ENCODE measurements at regions not wholly inside any gene's neighbourhood (a gene's known extent, or its start where the extent isn't known, plus 50 kb on each side); places are given as distances from the start of the nearest gene placed in this dataset.
A peak's percentile ranks its signal among the peaks of the same experiment; 100 is the strongest.

DNA sequence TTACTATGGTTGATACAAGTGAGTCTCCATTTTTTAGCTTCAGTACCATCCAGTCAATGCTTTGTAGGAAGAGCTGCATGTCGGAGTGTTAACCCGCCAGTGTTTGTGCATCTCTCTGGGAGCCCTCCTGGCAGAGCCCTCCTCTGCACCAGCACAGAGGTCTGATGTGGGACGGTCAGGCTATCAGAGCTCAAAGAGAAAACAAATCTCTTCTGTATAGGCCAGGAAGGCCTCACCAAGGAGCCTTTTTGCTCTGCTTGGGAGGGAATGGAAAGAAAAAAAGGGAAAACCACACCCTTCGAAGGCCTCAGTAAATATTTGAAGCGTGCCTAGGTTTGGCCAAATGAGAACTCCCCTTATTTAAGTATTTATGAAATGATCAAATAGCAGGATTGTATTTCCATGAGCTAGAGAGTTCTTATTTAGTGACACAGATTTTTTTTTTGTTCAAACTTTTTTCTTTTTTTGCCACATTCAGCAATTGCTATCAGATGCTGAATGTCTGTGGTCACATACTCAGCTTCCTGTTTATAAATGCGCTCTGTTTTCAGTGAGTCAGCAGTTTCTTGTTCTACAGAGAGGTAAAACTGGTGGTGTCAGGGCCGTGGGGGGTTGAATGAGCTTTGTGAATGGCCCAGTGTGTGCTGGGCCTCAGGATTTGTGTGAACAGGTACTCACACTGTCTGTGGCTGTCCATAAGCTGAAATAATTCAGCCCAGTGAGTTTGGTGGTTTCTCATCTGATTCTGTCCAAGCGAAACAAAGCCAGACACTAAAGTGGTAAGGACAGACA, 226.6 kb downstream of the SNX18 start:
- DNase-seq (ENCODE audit: low read depth) = peak; percentile 95

DNA sequence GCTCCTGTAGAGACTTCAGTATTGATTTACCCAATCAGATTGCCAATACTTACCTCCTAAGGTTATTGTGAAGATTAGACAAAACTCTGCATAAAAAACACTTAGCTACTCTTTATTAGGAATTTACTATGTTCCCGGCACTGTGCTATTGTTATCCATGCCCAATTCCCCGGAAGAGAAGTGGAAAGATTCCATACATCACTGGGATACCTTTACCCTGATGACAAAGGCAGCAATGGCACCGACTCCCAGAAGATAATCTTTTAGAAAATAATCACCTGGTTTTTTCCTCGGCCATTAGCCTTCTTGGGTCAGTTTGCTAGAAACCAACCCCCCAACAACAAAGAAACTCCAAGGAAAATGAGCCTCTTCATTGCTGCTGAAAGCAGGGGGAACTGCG, 226.0 kb downstream of the SNX18 start:
- no peak for DNase-seq (ENCODE audit: low read depth)

DNA sequence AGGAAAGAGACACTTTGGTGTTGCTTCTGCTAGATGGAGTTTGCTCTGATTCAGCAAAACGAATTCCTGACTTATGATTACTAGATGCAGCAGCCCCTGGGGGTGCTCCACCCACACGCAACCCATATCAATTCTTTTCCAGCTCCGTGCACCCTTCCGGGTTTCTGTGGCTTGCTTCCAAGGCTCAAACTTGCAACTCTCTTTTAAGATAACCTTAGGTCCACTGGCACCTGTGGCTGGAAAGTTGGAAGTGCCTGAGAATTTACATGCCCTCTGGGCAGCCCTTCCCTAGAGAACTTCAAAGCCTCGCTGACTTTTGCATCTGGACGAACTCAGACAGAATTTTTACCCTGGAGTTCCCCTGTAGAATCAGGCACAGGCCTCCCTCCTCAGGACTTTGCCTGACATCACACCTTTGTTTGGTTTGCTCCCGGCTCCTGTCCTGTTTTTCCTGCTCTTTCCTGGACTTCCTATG, 224.9 kb downstream of the SNX18 start:
- DNase-seq (ENCODE audit: low read depth) = peak; percentile 26

DNA sequence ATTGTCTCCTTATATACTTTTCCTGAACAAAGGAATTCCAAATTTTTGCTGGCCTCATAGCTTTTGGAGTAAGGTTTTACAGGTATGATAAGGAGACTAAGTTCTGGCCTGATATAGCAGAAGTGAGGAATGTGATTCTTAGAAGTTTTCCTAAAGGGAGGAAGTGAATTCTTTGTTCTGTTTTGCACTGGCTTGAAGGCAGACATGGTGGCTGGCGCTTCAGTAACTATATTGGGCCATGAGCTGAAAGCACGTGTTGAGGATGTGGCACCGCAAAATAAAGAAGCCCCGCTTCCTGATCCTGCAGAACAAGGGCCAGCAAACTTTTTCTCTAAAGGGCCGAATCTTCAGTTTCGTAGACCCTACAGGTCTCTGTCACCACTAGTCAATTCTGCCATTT, 224.2 kb downstream of the SNX18 start:
- DNase-seq (ENCODE audit: low read depth) = no peak

DNA sequence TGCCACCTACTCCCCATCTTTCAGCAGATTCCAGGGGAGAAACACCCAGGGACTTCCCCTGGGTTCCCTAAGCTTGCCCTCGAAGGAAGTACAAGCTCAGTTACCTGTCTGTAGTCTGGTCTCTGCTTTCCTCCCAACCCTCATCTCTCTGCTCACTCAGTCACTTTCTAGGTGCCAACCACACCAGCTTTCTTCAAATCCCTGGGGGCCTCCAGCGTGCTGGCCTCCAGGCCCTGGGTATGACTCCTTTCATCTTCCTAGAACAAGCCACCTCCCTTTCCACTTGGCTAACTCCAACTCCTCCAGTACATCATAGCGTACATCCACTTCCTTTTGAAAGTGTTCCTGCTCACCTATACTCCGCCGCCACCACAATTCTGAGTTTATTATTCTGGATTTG, 222.6 kb downstream of the SNX18 start:
- DNase-seq (ENCODE audit: low read depth) = no peak

DNA sequence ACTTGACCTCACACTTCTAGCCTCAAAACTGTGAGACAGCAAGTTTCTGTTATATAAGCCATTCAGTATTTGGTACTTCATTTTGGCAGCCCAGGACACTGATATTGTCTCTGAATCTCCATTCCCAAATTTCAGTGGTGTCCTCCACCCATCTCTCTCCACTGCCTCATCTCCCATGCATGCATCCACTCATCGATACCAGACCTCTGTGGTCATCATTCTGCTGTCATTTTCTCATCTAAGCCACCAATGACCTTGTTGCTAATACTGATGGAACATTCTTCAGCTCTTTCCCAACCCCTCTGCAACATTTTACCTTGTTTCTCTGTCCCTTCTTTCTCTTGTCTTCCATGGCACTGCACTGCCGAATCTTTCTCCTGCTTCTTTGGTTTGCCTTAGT, 221.8 kb downstream of the SNX18 start:
- DNase-seq (ENCODE audit: low read depth) = no peak

DNA sequence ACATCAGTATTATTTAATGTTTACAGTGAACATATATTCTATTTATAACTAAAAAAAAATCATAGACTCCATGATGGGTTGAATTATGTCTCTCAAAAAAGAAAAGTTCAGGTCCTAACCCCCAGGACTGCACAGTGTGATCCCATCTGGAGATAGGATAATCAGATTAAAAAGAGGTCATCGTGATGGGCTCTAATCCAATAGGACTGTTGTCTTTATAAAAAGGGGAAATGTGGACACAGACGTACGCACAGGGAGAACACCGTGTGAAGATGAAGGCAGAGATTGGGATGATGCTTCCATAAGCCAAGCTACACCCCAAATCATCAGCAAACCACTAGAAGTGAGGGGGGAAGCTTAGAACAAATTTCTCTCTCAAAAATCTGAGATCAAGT, 221.4 kb downstream of the SNX18 start:
- no peak for DNase-seq (ENCODE audit: low read depth)

DNA sequence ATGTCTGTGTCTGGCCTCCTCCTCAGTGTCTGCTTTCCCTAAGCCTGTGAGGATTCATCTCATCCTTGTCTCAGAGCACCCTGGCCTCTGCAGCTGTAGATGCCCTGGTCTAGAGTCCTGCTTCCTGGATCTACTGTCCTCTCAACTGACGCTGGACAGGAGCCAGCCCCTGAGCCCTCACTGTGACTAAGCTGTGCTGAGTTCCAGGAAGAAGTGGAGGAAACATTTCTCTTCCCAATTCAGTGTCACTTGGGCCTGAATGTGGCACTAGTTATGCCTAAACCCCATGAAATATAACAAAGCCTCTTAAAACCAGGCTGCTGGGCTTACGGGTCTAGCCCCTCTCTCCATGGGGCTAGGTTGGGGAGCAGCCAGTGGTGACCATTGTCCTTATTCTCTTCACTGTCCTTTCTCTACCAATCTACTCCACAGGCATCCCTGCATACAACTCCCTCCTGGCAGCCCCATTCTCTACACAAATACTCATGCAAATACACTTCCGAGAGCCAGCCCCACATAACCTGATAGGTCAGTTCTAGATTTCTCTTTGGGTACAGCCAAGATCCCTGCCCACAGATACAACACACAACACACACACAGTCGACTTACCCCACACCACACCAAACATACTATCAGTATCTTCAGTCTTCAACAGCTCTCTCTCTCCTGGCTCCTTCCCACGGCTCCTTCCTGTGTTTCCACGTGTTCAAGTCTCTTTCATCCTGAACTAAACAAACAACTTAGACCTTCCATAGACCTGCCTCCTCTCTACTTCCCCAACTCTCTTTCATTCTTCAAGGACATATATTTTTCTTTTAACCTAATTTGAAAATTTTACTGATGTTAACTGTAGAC, 220.8 kb downstream of the SNX18 start:
- DNase-seq (ENCODE audit: low read depth) = peak; percentile 78

DNA sequence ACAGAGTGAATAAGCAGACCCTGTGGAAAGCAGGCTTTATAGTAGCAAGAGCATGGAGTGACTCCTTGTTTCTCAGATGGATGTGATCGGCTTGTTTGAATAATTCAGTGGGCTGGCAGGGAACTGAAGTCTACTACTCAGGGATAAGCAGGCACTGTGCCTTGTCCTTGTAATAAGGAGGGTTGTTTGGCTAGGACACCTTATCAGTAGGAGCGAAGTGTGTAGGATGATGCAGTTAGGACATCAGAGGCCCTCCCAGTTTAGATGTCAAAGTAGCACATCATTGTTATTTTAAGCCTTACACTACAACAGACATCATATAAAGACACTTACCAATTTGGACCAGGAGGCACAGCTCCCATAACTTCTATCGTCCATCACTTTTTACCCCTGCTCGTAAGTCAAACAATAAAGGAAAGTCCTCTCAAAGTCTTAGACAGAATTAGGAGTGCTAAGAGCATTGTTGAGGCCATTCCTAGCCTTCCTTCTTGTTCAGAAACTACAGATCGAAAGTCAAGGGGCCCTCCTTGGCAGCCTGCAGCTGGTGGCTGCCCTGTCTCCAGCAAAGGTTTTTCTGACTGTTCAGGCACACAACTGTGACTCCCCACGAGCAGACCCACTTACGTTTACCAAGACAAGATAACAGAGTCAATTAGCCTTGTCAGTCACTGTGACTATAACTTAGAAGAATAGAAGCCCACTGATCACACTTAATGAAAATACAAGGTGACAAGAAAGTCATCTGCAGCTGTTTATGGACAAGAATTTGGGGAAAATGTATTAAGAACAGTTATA, 218.6 kb downstream of the SNX18 start:
- no peak for DNase-seq (ENCODE audit: low read depth)

DNA sequence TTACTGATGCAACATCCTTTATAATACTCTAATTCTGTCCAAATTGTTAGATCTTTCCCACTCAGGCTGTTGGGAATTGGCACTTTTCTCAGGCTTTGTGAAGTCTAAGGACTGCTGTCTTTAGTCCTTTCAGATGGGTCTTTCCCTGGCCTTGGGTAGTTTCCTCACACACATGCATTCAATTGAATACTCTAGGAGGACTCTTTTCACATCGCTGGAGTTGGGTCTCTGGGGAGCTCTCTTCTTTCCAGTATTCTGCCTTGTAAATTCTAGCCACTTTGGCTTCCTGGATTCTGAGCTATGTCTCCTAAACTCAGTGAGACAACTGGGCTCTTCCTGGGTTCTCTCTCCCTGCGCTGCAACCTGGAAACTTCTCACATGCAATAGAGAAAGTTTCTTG, 215.5 kb downstream of the SNX18 start:
- no peak for DNase-seq (ENCODE audit: low read depth)

DNA sequence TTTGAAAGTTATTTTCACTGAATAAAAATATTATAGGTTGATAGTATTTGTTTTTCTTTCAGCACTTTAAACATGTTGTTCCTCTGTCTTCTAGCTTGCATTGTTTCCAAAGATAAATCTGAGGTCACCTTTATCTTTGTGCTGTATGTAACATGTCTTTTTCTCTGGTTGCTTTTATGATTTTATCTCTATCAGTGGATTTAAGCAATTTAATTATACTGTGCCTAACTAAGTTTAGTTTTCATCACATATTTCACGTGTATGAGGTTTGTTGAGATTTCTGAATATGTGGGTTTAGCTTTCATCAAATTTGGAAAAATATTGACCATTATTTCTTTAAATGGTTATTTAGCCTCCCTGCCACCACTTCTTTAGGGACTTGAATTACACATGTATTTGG, 214.5 kb downstream of the SNX18 start:
- DNase-seq (ENCODE audit: low read depth) = no peak

DNA sequence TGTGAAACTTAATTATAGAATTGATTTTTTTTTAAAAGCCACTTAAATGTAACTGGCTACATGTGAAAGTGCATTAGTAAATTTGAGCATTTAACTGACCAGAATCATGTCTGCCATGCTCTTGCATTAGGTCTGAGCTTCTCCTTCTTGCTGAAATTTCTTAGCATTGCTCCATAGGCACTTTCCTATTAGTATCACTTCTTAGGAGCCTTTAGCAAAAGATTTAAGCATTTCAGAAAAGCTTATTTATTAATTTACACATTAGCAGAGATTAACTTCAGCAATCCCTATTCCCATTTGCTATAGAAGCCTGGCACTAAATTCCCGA, 211.0 kb downstream of the SNX18 start:
- no peak for DNase-seq (ENCODE audit: low read depth)

DNA sequence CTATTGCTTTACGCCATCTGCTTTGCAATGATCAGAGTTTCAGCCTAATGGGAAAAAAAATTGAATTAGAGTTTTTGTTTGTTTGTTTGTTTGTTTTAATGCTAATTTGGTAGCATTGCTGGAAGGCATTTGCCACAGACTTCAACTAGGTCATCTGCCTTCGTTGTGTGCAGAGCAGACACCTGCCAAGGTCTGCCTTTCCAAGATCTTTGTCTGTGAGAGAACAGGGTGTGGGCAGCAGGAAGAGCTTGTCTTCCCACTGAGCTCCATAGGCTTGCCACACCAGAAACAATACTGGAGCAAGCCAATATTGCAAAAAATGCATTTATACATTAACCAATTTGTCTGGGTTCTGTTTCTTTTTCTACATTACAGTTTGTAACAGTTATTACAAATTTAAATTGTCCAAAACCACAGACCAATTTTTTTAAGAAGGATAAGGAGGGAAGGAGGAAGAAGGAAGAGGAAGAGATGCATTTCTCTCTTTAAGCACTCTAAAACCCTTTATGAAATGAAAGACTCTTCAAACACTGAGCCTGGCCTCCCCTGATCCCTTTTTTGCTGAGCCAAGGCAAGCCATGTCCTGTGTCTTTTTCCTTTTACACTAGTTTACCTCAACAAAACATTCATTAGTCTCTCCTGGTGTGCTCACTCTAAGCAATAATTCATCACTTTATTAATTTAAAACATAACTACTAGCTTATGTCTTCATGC, 210.5 kb downstream of the SNX18 start:
- no peak for DNase-seq (ENCODE audit: low read depth)

DNA sequence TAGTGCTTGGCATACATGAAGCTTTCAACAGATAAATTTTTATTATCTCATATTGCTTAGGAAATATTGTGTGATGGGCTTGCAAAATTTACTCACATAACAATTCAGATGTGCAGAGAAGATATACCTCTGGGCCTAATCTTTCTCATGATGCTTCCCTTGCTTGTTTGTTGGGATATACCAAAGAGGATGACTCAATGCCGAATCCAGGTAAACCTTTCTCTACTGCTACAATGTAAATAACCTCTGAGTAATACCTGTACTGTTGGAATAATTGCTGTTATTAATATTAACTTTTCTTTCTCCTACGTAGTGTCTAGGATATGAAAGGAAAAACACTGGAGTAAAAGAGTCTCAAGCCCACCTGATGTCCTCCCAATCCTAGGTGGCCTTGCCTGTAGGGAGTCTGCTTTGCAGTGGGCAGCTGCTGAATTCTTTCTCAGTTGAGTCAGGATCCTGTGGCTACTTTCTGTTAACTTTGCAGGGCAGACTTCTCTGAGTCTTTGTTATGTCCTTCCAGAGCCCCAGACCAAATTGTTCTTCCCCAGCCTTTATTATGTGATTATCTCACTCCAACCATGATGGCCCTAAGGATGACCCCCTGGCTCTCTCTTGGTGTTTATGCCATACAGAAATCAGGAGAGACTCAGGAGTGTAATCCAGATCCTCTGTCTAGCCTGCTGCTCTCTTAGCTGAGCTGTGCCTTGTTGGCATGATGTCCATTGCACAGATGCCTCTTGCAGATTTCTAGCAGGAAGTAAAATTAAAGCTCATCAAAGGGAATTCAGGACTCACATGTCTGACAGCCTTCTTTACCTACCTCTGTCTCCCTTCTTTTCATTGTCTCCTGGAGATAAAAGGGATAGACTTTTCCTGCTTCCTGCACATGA, 208.1 kb downstream of the SNX18 start:
- peak; percentile 57 for DNase-seq (ENCODE audit: low read depth)

DNA sequence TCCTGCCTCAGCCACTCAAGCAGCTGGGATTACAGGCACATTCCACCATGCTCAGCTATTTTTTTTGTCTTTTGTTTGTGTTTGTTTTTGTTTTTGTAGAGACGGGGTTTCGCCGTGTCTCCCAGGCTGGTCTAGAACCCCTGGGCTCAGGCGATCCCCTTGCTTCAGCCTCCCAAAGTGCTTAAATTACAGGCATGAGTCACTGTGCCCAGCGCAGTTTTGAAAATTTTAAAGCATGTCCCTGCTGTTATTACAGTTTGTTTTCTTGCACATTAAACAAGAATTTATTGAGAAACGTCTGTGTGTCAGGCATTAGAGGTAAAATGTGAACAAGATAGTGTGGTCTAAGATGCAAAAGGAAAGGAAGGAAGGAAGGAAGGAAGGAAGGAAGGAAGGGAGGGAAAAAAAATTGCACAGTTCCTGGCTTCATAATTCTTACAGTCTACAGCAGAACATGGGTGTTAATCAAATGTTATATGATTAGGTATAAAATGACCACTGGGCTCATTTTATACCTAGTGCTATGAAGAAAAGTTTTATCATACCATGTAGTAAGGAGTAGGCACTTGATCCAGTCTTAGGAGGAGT, 205.4 kb downstream of the SNX18 start:
- peak; percentile 83 for DNase-seq (ENCODE audit: low read depth)

DNA sequence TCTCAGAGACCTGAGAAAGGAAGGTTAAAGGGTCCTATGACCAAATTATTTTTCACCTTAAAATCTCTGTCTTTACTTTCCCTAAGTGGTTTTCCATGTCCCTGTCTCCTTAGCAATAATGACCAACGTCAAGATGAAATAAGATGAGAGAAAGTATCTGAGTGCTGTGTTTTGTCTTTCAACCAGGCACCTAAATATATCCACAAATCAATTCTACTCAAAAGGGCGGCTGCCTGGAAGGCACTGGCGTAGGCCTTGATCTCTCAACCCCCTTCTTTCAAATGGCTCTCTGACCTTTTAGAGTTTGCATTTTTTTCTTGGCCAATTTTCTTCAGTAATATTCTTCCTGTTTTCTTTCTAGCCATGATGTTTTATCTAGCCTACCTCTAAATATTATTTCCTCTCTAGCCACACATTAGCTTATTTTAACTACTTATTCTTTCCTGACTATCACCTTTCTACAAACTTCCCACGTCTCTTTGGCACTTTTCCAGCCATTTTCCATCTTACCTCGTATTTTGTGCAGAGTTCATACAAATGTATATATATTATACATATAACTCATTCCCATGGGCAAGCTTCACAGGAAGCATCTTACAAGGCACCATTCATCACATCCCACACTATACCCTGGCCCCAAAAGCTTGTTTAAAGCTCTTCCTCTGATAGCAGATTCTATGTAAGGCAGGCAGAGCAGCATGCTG, 204.5 kb downstream of the SNX18 start:
- DNase-seq (ENCODE audit: low read depth) = no peak

DNA sequence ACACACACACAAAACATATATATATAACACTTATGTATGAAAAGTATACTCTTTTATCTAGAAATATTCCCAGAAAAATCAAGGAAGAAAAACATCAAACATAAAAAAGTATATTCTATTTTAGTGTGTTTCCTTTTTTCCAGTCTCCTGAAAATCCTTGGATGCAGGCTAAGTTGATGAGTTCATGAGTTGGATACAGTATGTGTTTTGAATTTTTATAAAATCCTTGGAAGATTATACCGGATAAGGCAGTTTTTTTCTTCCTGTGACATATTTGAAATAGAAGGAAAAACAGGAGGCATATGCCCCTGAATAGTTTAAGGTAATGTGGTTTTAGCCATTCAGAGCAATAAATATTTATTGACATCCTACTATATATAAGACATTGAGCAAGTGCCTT, 203.6 kb downstream of the SNX18 start:
- no peak for DNase-seq (ENCODE audit: low read depth)

DNA sequence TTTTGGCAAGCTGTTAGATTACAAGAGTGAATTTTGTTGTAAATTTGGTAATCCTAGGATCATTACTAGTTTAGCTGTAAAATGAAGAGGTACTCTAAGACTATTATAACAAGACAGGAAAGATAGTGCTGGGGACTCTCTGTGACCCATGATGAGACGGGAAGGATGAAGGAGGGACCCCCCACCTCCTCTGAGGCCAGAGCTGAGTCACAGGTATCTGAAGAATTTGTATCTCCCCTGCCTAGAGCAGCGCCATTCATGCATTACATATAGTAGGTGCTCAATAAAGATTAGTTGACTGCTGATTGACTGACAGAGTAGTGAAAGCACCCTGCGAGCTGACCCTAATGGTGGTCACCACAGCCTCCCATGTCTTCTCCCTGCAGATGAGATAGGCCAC, 202.8 kb downstream of the SNX18 start:
- no peak for DNase-seq (ENCODE audit: low read depth)

Data from LHCN-M2 (cell line).